ENCODE measurements at regions not wholly inside any gene's neighbourhood (a gene's known extent, or its start where the extent isn't known, plus 50 kb on each side); places are given as distances from the start of the nearest gene placed in this dataset.
"Not testable (repeated sequence)": the region's sequence is repeated elsewhere in the genome, so short reads cannot be mapped to it uniquely, and the experiment has no call there.

DNA sequence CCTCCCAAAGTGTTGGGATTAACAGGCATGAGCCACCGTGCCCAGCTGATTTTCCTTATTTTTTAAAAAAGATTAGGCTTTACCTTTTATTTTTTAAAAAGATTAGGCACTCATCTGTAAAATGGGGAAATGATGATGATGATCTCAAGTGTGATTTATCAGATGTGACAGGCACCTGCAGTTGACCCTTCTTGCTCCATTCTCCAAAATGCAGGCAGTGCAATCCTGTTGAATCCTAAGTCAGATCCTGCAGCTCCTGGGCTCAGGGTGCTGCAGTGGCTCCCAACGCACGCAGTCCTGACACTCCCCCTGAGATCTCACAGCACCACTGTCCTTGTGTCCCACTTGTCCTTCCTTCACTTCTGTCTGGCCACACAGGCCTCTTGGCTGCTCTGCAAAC is 257.3 kb upstream of the KAZN start:
- TF ChIP-seq, protein P1, sequence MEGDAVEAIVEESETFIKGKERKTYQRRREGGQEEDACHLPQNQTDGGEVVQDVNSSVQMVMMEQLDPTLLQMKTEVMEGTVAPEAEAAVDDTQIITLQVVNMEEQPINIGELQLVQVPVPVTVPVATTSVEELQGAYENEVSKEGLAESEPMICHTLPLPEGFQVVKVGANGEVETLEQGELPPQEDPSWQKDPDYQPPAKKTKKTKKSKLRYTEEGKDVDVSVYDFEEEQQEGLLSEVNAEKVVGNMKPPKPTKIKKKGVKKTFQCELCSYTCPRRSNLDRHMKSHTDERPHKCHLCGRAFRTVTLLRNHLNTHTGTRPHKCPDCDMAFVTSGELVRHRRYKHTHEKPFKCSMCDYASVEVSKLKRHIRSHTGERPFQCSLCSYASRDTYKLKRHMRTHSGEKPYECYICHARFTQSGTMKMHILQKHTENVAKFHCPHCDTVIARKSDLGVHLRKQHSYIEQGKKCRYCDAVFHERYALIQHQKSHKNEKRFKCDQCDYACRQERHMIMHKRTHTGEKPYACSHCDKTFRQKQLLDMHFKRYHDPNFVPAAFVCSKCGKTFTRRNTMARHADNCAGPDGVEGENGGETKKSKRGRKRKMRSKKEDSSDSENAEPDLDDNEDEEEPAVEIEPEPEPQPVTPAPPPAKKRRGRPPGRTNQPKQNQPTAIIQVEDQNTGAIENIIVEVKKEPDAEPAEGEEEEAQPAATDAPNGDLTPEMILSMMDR (IDR thresholded peaks at IDR 0.05; ENCODE audit: unreplicated experiment in 3 of 3): no peak
- H3K4me1 Mint-ChIP-seq: no peaks in the 10 kb centered on the region
- H3K4me3 Mint-ChIP-seq: no peak overlapping the region
- H3K36me3 Mint-ChIP-seq (ENCODE audit: low read depth): no peaks in the 10 kb centered on the region
- no peaks in the 10 kb centered on the region for H3K9me3 Mint-ChIP-seq
- H3K27me3 Mint-ChIP-seq (ENCODE audit: low read depth): peaks cover 3% of the 10 kb centered on the region
- H3K27ac Mint-ChIP-seq: no peak overlapping the region

- Mint-ChIP-seq H3K27ac (no peak overlapping the region), H3K4me3 (no peak overlapping the region), H3K9me3 (peaks cover 12% of the 10 kb centered on the region), H3K36me3 (ENCODE audit: low read depth) (no peaks in the 10 kb centered on the region), H3K4me1 (no peaks in the 10 kb centered on the region), H3K27me3 (ENCODE audit: low read depth) (peaks cover 3% of the 10 kb centered on the region)
- TF ChIP-seq, protein P1 (IDR thresholded peaks at IDR 0.05; ENCODE audit: unreplicated experiment in 3 of 3): no peak
Measured at GRCh38 chr1:14345946-14346550, 252.4 kb upstream of the KAZN start.

DNA sequence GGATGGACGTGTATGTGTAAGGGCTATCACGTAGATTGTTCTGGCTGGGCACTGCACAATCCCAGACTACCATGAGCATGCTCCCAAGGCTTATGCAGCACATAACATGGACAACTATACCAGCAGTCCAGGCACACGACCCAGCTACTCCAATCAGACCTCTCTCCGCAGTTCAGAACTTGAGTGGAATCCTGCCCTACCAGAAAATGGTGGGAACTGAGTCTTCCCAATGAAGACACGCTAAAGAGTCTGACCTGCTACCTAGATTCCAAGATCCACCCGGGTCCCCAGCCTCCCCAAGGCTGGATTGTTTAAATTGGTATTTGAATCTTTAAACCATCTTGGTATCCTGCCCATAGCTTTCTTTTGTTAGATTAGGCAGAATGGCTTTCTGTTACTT is 251.3 kb upstream of the KAZN start:
- TF ChIP-seq, protein P1 (IDR thresholded peaks at IDR 0.05; ENCODE audit: unreplicated experiment in 3 of 3): no peak
- no peak overlapping the region for H3K27ac Mint-ChIP-seq
- no peaks in the 10 kb centered on the region for H3K4me1 Mint-ChIP-seq
- peaks cover 12% of the 10 kb centered on the region for H3K9me3 Mint-ChIP-seq
- H3K4me3 Mint-ChIP-seq: no peak overlapping the region
- H3K36me3 Mint-ChIP-seq (ENCODE audit: low read depth): no peaks in the 10 kb centered on the region
- H3K27me3 Mint-ChIP-seq (ENCODE audit: low read depth): no peaks in the 10 kb centered on the region

- Mint-ChIP-seq H3K27me3 (ENCODE audit: low read depth) (no peaks in the 10 kb centered on the region), H3K9me3 (peaks cover 12% of the 10 kb centered on the region), H3K36me3 (ENCODE audit: low read depth) (no peaks in the 10 kb centered on the region), H3K27ac (no peak overlapping the region), H3K4me3 (no peak overlapping the region), H3K4me1 (no peaks in the 10 kb centered on the region)
- TF ChIP-seq, protein P1 (IDR thresholded peaks at IDR 0.05; ENCODE audit: unreplicated experiment in 3 of 3): no peak
Measured at GRCh38 chr1:14347776-14348175, 250.7 kb upstream of the KAZN start.

- no peaks in the 10 kb centered on the region for H3K27me3 Mint-ChIP-seq (ENCODE audit: low read depth)
- no peaks in the 10 kb centered on the region for H3K4me1 Mint-ChIP-seq
- no peaks in the 10 kb centered on the region for H3K36me3 Mint-ChIP-seq (ENCODE audit: low read depth)
- no peak overlapping the region for H3K4me3 Mint-ChIP-seq
- H3K9me3 Mint-ChIP-seq: peaks cover 22% of the 10 kb centered on the region
- TF ChIP-seq, protein P1 (IDR thresholded peaks at IDR 0.05; ENCODE audit: unreplicated experiment in 3 of 3): no peak
- no peak overlapping the region for H3K27ac Mint-ChIP-seq
Measured at GRCh38 chr1:14350197-14350596, 248.3 kb upstream of the KAZN start.

- H3K27me3 Mint-ChIP-seq (ENCODE audit: low read depth): no peaks in the 10 kb centered on the region
- H3K27ac Mint-ChIP-seq: no peak overlapping the region
- H3K9me3 Mint-ChIP-seq: peaks cover 36% of the 10 kb centered on the region
- H3K36me3 Mint-ChIP-seq (ENCODE audit: low read depth): peaks cover 3% of the 10 kb centered on the region
- H3K4me1 Mint-ChIP-seq: no peaks in the 10 kb centered on the region
- TF ChIP-seq, protein P1 (IDR thresholded peaks at IDR 0.05; ENCODE audit: unreplicated experiment in 3 of 3): no peak
- H3K4me3 Mint-ChIP-seq: no peak overlapping the region
Measured at GRCh38 chr1:14352897-14353296, 245.6 kb upstream of the KAZN start.

DNA sequence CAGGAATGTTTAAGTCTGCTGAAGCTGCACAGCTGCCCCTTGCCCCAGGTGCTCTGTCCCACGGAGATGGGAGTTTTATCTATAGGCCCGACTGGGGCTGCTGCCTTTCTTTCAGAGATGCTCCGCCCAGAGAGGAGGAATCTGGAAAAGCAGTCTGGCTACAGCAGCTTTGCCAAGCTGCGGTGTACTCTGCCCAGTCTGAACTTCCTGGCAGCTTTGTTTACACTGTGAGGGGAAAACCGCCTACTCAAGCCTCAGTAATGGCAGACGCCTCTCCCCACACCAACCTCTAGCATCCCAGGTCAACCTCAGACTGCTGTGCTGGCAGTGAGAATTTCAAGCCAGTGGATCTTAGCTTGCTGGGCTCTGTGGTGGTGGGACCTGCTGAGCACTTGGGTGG is 237.5 kb upstream of the KAZN start:
- H3K27me3 Mint-ChIP-seq (ENCODE audit: low read depth): peaks cover 13% of the 10 kb centered on the region
- H3K27ac Mint-ChIP-seq; H3K36me3 Mint-ChIP-seq (ENCODE audit: low read depth); H3K4me1 Mint-ChIP-seq; H3K4me3 Mint-ChIP-seq: not testable (repeated sequence)
- H3K9me3 Mint-ChIP-seq: peaks cover 34% of the 10 kb centered on the region
